Effector CD8-positive, alpha-beta T cell (primary cell): ENCODE measurements at regions not wholly inside any gene's neighbourhood (a gene's known extent, or its start where the extent isn't known, plus 50 kb on each side); places are given as distances from the start of the nearest gene placed in this dataset.

Source experiments
- DNase-seq: peaks from one replicate; lab custom pipeline; 2025; lab: John Stamatoyannopoulos, UW

DNA sequence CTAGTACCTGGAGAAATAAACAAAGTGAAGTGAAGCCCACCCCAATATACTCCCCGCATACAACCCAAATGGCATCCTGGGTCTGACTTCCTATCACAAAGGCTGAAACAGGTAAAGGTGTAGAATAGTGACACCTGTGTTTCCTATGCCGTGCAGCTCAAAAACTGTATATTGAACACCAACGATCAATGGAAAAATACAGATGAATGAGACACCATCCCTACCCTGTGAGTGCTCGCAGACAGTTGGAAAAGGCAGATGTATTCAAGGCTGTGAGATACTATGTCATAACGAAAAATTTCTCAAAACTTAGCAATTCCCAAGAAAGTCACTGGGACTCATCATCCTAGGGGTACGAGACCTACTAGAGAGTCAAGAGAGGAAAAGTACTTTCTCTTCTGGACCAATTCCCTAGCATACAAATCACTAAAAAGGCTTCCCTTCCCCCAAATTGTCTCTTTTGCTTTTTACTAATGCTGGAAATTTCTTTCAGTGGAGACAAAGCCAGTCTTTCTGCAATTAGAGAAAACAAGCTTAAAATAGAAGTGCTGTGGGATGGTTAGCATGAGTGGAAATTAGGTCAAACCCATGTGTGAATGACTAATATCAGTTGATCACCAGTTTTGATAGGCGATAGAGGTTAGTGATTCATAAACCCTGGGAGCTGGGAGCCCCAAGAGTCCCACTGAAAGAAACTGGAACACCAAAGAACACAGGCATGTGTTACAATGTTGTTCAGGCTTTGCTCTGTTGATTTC, 249.7 kb downstream of the SPTSSA start:
- DNase-seq, result no peak

DNA sequence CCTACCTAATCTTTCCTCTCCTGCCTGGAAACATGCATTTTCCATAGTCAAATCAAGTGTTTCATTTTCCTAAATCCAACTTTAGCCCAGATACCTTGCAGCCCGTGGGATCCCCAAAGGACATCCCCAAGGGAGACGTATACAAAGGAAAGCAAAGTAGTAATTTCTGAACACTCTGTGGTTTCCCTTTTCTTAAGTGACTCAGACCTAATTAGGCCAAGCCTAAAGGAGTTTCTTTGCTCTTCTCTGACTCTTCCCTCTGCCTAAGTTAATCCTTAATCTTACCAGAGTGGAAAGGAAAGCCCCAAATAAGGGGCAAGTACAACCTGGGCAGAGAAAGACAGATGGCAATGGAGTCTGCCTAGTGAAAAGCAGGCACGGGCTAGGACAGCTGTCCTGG, 250.3 kb downstream of the SPTSSA start:
- no peak for DNase-seq

DNA sequence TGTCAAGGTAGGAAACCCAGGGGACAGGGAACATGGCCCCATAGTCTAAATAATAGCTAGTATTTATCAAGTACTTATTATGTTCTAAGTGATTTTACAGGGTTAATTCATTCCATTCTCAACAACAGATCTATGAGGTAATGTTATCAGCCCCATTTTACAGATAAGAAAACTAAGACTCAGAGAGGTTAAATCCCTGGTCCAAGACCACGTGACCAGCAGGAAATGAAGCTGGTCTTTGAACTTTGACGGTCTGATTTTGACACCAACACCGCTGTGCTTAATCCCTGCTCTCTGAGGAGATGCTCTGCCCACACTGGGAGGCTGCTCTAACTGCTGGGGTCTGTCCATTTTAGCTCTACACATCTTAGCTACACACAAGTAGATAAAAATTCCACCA, 253.5 kb downstream of the SPTSSA start:
- no peak for DNase-seq

DNA sequence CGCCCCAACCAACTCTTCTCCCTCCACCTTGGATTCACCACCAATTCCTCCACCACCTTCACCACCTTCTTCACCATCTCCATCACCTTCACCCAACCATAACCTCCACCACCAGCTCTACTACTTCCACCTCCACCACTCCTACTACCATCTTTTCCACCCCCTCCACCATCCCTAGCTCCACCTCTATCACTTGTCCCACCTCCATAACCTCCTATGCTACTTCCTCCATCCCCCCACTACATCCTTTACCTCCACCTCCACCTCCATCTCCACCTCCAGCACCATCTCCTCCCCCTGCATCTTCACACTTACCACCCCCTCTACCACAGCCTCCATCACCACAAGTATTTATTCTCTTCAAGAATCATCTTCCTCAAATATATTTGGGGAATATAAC, 254.9 kb upstream of the EGLN3 start:
- no peak for DNase-seq

GRCh38 chr14:34204774-34205173, 253.9 kb upstream of the EGLN3 start:
- no peak for DNase-seq

GRCh38 chr14:34203251-34203722, 252.4 kb upstream of the EGLN3 start:
- no peak for DNase-seq

DNA sequence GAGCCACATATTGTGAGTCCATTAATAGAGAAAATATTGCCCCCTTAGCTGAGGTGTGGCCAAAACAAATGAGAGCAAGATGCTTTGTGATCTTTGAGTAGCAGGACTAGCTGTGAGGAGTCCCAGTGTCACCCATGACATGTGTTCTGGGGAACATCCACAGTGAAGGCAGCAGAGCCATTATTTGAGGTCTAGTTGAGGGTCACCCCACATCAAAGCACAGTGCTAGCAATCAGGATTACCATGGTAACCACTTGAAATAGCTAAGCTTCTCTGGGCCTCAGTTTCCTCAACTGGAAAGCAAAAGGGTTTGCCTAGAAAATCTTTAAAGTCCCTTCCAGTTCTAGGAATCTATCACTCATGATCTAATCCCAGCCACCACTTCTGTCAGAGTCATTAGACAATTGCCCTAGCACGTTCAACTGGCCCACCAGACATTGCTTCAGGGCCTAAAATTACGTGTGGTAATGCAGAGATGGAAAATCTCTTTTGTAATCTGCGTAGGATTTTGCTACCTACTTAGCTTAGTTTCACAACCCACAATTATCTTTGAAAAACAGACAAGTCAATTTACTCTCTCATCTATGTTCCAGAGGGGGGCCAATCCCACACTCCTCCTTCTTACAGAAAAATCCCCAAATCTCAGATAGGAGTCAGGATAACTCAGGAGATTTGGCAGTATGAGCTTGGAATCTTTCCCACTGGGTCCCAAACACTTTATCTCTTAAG, 251.2 kb upstream of the EGLN3 start:
- no peak for DNase-seq

- no peak for DNase-seq
These were observed 248.7 kb upstream of the EGLN3 start for GRCh38 chr14:34199585-34199984.

- no peak for DNase-seq
These were observed 247.2 kb upstream of the EGLN3 start for GRCh38 chr14:34198096-34198495.

DNA sequence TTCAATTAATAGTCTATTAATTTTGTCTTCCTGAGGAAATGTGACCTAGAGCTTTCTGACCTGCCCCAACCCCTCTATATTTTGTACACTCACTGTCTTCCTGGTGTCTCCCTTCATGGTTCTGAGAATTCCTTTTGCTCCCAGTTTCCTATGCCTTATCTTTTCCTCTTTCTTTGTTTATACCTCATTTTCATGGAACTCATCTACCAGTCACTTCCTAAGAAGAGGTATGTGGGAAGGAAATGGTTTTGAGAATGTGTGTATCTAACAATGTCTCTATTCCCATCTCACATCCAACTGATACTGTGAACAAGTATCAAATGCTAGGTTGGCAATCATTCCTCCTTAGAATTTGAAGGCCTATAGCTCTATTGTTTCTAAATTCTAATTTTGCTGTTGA, 245.1 kb upstream of the EGLN3 start:
- no peak for DNase-seq

DNA sequence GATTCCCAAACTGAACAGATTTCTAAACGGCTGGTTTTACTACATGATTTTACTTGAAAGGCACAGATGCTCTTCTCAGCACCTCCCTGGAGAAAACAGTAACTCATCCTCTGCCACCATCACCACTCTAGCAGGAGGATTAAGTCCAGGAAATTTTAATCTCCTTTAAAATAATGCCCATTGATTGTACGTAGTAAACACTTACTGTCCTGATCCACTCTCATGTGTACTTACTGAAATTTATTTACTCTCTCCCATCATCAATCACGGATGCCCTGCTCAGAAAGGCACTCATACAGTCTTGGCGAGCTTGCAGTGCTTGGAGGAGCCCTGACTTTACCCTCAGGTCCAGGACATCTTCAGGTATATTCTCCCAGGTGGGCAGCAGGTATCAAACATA, 239.8 kb upstream of the EGLN3 start:
- DNase-seq, result no peak

DNA sequence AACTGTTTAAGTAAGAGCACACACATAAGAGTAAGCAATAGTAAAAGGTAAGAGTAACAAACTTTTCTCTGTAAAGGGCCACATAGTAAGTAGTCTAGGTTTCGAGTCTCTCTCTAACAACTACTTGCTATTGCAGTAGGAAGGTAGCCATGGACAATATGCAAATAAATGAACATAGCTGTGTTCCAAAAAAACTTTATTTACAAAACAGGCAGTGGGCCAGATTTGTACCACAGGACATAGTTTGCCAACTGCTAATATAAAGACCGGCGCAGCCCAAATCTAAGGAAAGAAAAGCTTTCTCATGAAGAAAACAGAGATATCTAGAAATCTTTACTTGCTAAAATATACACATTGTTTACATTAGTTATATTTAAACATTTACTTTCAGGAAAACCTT, 239.0 kb upstream of the EGLN3 start:
- DNase-seq, result no peak

DNA sequence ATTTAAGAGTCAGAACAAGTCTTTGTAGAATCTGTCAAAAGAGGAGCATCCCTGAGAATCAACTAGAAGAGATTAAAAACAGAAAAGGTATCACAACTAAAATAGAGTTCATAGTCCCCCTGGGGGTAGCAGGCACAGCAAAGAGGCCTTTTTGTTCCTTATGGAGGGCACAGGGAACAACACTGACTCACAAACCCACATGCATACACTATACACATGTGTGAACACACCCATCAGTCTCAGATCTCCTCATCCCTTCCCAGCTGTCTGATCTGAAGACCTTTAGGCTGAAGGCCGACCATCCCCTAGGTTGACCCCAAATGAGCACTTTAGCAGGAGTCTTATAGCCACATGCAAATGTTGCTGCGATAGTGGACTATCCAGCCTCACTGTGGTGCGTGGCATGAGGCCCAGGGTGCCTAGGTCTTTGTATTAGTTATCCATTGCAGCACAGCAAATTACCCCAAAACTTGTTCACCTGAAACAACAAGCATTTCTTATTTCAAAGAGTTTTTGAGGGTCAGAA, 236.7 kb upstream of the EGLN3 start:
- no peak for DNase-seq

DNA sequence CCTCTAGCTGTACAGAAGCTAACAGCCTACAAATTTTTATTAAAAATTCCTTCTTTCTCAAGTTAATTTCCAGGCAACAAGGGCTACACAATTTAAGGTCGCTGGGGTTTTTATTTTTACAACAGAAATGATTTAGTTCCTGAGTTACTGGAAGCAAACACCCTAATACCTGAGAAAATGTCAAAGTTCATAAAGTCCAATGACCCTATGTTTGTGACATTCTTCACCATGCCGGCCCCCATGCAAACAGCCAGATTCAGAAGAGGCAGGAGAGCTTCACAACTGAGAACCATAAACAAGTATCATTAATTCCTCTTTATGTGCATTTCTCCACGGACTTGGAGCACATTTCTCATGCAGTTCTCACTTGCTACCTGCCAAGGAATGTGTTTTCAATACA, 236.2 kb upstream of the EGLN3 start:
- DNase-seq, result no peak

DNA sequence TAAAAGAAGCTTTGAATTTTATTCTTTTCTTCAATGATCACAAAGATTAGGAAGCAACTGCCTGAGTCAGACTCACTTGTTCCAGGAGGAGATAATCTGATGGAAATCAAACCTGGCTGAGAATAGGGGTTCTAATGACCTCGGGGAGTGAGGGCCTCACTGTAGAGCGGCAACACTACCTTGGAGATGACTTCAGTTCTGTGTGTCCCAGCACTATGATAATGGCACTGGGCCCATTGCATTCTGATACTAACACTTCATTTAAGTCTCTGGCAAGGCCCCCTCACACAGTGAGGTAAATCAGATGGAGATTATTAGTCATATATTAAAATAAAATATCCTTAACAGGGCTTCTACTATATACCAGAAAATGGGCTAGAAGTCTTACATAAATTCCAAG, 233.3 kb upstream of the EGLN3 start:
- DNase-seq, result no peak

- DNase-seq, result no peak
These were observed 232.6 kb upstream of the EGLN3 start for GRCh38 chr14:34183478-34183877.

GRCh38 chr14:34181338-34181737, 230.5 kb upstream of the EGLN3 start:
- DNase-seq, result no peak

DNA sequence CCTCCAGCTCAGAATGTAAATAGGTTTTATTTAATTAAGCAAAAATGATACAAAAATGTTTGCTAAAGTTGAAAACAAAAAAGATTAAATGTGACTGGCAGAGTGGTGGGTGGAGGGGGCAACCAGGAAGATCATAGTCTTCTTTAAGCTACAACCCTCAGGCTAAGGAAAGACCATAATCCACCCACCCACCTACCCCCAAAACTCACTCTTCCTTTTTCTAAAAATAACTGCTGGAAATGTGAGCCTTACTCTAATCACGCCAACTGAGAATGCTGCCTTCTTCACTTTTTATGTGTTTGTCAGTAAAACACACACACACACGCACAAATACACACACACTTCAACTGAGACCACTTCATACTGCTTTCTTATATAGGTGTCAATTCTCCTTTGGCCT, 230.0 kb upstream of the EGLN3 start:
- no peak for DNase-seq

DNA sequence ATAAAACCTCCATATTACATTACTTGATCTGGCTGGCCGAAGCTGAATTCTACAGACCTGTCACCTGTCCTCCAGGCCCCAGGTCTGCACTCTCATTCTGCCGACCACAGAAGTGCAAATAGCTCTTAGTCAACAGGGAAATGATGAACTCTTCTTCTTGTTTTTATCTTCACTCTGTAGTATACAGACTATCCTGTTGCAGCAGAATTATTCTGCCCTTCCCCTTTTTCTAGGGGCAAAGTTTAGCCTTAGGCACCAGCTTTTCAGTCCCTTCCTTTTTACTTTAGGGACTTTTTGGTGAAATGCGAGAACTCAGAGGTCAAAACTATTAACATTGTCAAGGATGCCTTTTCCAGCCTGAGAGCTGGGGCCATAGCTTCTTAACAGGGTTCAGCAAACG, 229.6 kb upstream of the EGLN3 start:
- no peak for DNase-seq

- DNase-seq, result no peak
These were observed 228.9 kb upstream of the EGLN3 start for GRCh38 chr14:34179727-34180126.

- DNase-seq, result no peak
These were observed 226.6 kb upstream of the EGLN3 start for GRCh38 chr14:34177466-34177865.

- DNase-seq, result no peak
These were observed 224.7 kb upstream of the EGLN3 start for GRCh38 chr14:34175574-34175973.

- no peak for DNase-seq
These were observed 224.1 kb upstream of the EGLN3 start for GRCh38 chr14:34174973-34175372.
